Gastrocnemius medialis (tissue), 4 donors: ENCODE measurements at regions not wholly inside any gene's neighbourhood (a gene's known extent, or its start where the extent isn't known, plus 50 kb on each side); places are given as distances from the start of the nearest gene placed in this dataset.

Experiments used
- CTCF ChIP-seq, 5 experiments: fragments of 450-650 bp in 3 of 5; fragments of 200-600 bp in 2 of 5; sonication (generic) in 2 of 5; IDR thresholded peaks in 4 of 5; conservative IDR thresholded peaks in 1 of 5; 1 replicate in 4 of 5; 2 replicates in 1 of 5; pipeline ENCODE4 v1.5.1; 2016 to 2019; ENCODE audit warnings: antibody characterized with exemption in 5 of 5, mild to moderate bottlenecking in 3 of 5, moderate library complexity in 3 of 5
- POLR2A ChIP-seq, 2 donors: fragments of 450-650 bp; IDR thresholded peaks; one replicate each; pipeline ENCODE4 v1.6.1; 2017; ENCODE audit warnings: antibody characterized with exemption in 2 of 2, mild to moderate bottlenecking in 2 of 2, moderate library complexity in 2 of 2

GRCh38 chr10:56991591-56992069, 630.6 kb upstream of the ZWINT start:
- TF ChIP-seq POLR2A (IDR thresholded peaks at IDR 0.05) (no peak), CTCF (IDR thresholded peaks at IDR 0.05 in 4 of 5, conservative IDR thresholded peaks at IDR 0.05 in 1 of 5) (no peak)
